DMS79 (cell line): ENCODE measurements at regions not wholly inside any gene's neighbourhood (a gene's known extent, or its start where the extent isn't known, plus 50 kb on each side); places are given as distances from the start of the nearest gene placed in this dataset.
"Not testable (repeated sequence)": the region's sequence is repeated elsewhere in the genome, so short reads cannot be mapped to it uniquely, and the experiment has no call there.

ENCODE experiments used
- DNase-seq: peaks from one replicate; lab custom pipeline; 2025; lab: John Stamatoyannopoulos, UW

GRCh38 chr17:64785011-64785421 is 122.9 kb upstream of the SMURF2 start:
- DNase-seq: no peak

- no peak for DNase-seq
Observed at GRCh38 chr17:64784353-64785010, 122.4 kb upstream of the SMURF2 start.

- no peak for DNase-seq
Observed at GRCh38 chr17:64783556-64784352, 121.6 kb upstream of the SMURF2 start.

- DNase-seq: no peak
Observed at GRCh38 chr17:64783031-64783461, 120.9 kb upstream of the SMURF2 start.

- DNase-seq: no peak
Observed at GRCh38 chr17:64781810-64782555, 119.9 kb upstream of the SMURF2 start.

GRCh38 chr17:64781014-64781756 is 119.1 kb upstream of the SMURF2 start:
- DNase-seq: no peak

- DNase-seq: peak; percentile 33
Observed at GRCh38 chr17:64780096-64781013, 118.2 kb upstream of the SMURF2 start.

GRCh38 chr17:64779376-64780095 is 117.4 kb upstream of the SMURF2 start:
- DNase-seq: no peak

GRCh38 chr17:64779098-64779375 is 116.9 kb upstream of the SMURF2 start:
- not testable (repeated sequence) for DNase-seq

- DNase-seq: peak; percentile 19
Observed at GRCh38 chr17:64778240-64779097, 116.4 kb upstream of the SMURF2 start.

- DNase-seq: peak; percentile 18
Observed at GRCh38 chr17:64777415-64778239, 115.5 kb upstream of the SMURF2 start.

GRCh38 chr17:64776720-64777414 is 114.8 kb upstream of the SMURF2 start:
- peak; percentile 47 for DNase-seq

- DNase-seq: no peak
Observed at GRCh38 chr17:64775701-64776570, 113.8 kb upstream of the SMURF2 start.

GRCh38 chr17:64774888-64775540 is 112.9 kb upstream of the SMURF2 start:
- no peak for DNase-seq

- DNase-seq: peak; percentile 20
Observed at GRCh38 chr17:64773836-64774761, 112.0 kb upstream of the SMURF2 start.
